DOHH2 (cell line): ENCODE measurements at regions not wholly inside any gene's neighbourhood (a gene's known extent, or its start where the extent isn't known, plus 50 kb on each side); places are given as distances from the start of the nearest gene placed in this dataset.

Experiments used
- EZH2phosphoT487 ChIP-seq: fragments of 200-600 bp; sonication (generic); IDR thresholded peaks from 2 replicates; pipeline ENCODE4 v1.6.1; 2017; ENCODE audit warnings: borderline replicate concordance, mild to moderate bottlenecking, antibody characterized with exemption, low read length, moderate library complexity, mixed read lengths
- TF ChIP-seq, protein P1 (sequence below): fragments of 200-600 bp; sonication (generic); IDR thresholded peaks from one replicate; pipeline ENCODE4 v1.5.1; 2014; ENCODE audit warnings: antibody characterized with exemption, mild to moderate bottlenecking, low read depth, low read length; ENCODE audit not compliant: poor library complexity, severe bottlenecking

DNA sequence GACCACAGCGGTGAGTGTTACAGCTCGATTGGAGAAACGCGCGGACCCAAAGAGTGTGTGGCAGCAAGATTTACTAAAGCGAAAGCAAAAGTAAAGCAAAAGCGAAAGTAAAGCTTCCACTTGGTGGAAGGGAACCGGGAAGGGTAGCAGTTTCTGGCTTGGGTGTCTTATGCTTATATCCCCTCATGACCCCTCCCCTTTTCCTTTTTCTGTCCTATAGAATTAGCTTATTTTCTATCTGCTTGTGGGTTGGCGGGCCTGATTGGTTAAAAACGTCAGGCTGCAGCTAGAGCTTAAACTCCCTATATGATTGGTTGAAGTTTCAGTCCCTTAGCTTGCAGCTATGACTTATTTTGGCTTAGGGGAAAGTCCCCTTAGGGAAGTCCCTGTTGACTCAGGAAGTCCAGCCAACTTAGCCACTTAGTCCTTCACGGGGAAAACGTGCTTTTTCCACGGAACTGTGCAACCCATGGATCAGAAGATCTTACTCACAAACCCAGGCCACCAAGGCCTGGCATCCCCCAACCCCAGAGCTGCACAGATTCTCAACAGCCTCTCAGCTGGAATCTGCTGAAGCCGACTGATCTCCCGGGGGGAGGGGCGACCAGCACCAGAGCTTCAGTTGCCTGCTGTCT is 114.2 kb upstream of the ADAMTS16 start:
- TF ChIP-seq, protein P1, sequence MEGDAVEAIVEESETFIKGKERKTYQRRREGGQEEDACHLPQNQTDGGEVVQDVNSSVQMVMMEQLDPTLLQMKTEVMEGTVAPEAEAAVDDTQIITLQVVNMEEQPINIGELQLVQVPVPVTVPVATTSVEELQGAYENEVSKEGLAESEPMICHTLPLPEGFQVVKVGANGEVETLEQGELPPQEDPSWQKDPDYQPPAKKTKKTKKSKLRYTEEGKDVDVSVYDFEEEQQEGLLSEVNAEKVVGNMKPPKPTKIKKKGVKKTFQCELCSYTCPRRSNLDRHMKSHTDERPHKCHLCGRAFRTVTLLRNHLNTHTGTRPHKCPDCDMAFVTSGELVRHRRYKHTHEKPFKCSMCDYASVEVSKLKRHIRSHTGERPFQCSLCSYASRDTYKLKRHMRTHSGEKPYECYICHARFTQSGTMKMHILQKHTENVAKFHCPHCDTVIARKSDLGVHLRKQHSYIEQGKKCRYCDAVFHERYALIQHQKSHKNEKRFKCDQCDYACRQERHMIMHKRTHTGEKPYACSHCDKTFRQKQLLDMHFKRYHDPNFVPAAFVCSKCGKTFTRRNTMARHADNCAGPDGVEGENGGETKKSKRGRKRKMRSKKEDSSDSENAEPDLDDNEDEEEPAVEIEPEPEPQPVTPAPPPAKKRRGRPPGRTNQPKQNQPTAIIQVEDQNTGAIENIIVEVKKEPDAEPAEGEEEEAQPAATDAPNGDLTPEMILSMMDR = no peak
- no peak for TF ChIP-seq EZH2phosphoT487
